GM04504 (cell line): ENCODE measurements at regions not wholly inside any gene's neighbourhood (a gene's known extent, or its start where the extent isn't known, plus 50 kb on each side); places are given as distances from the start of the nearest gene placed in this dataset.
A peak's percentile ranks its signal among the peaks of the same experiment; 100 is the strongest.

ENCODE experiments used
- DNase-seq: peaks from one replicate; pipeline ENCODE4 v3.0.0-alpha.2; 2012; ENCODE audit warnings: low read depth

- peak; percentile 27 for DNase-seq
Measured at GRCh38 chr17:56737421-56738161, 96.1 kb downstream of the C17orf67 start.

GRCh38 chr17:56739376-56739775 is 94.3 kb downstream of the C17orf67 start:
- no peak for DNase-seq

- DNase-seq = no peak
Measured at GRCh38 chr17:56739776-56740175, 93.9 kb downstream of the C17orf67 start.

- no peak for DNase-seq
Measured at GRCh38 chr17:56740481-56740880, 93.2 kb downstream of the C17orf67 start.
